ENCODE measurements at regions not wholly inside any gene's neighbourhood (a gene's known extent, or its start where the extent isn't known, plus 50 kb on each side); places are given as distances from the start of the nearest gene placed in this dataset.

DNA sequence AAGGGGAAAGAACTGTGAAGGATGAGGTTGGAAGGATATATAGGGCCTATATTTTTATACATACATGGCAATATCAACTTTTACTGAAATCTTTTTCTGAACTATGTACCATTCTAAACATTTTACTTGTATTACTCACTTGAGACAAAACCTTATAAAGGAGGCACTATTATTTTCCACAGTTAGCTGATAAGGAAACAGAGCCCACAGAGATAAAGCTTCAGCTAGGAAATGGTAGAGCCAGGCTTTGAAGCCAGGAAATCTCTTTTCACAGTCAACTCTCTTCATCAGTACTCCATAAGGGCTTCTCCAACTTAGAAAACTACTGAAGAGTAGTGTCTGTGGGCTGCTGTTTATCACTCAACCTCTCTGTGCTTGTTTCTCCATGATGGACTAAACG, 613.7 kb downstream of the PRELID2 start:
- Histone ChIP-seq H3K9ac (ENCODE audit: low read length) (no peak overlapping the region), H3K36me3 (ENCODE audit: insufficient read depth, low read length) (no peaks in the 10 kb centered on the region), H3K79me2 (ENCODE audit: insufficient read depth, low read length) (no peaks in the 10 kb centered on the region), H4K20me1 (ENCODE audit: insufficient read depth, low read length) (no peaks in the 10 kb centered on the region), H2AFZ (ENCODE audit: low read length) (no peak overlapping the region), H3K9me2 (ENCODE audit: low read depth, low read length) (no peaks in the 10 kb centered on the region), H3K9me3 (ENCODE audit: low read length) (no peaks in the 10 kb centered on the region), H3K27me3 (ENCODE audit: insufficient read depth, low read length) (no peaks in the 10 kb centered on the region), H3K27ac (ENCODE audit: low read depth, low read length, poor library complexity, severe bottlenecking) (no peak overlapping the region), H3F3A (ENCODE audit: insufficient read depth, low read length) (no peaks in the 10 kb centered on the region), H3K4me1 (ENCODE audit: insufficient read depth, low read length, severe bottlenecking) (no peaks in the 10 kb centered on the region), H3K4me2 (ENCODE audit: low read length) (no peak overlapping the region), H3K4me3 (ENCODE audit: low read depth, low read length, poor library complexity, severe bottlenecking) (no peak overlapping the region)
- TF ChIP-seq EZH2 (IDR thresholded peaks at IDR 0.05; ENCODE audit: borderline replicate concordance, low read length): no peak

DNA sequence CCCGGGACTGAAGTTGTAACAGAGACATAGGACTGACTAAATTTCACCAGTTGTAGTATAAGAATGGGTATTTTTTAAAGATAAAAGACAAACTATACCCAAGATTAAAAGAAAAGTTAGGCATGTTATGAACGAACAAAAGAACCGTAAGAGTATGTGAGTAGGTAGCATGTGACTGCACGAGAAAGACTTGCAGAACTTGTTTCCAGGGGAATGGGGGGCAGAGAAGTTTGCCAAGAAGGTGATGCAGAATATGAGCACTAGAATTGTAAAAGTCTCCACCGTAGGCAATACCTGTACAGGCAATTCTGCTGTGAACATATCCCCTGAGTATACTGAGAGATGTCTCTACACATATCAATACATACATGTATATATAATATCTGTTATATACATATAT, 614.7 kb downstream of the PRELID2 start:
- no peak for TF ChIP-seq CTCF (IDR thresholded peaks at IDR 0.05; ENCODE audit: low read length)
- TF ChIP-seq EZH2 (IDR thresholded peaks at IDR 0.05; ENCODE audit: borderline replicate concordance, low read length): no peak
- Histone ChIP-seq H3K9me2 (ENCODE audit: low read depth, low read length) (no peaks in the 10 kb centered on the region), H3K9me3 (ENCODE audit: low read length) (no peaks in the 10 kb centered on the region), H3K4me1 (ENCODE audit: insufficient read depth, low read length, severe bottlenecking) (no peaks in the 10 kb centered on the region), H3K79me2 (ENCODE audit: insufficient read depth, low read length) (no peaks in the 10 kb centered on the region), H2AFZ (ENCODE audit: low read length) (no peak overlapping the region), H3K27me3 (ENCODE audit: insufficient read depth, low read length) (no peaks in the 10 kb centered on the region), H3K4me2 (ENCODE audit: low read length) (no peak overlapping the region), H3K36me3 (ENCODE audit: insufficient read depth, low read length) (no peaks in the 10 kb centered on the region), H3K9ac (ENCODE audit: low read length) (no peak overlapping the region), H3K4me3 (ENCODE audit: low read depth, low read length, poor library complexity, severe bottlenecking) (no peak overlapping the region), H4K20me1 (ENCODE audit: insufficient read depth, low read length) (no peaks in the 10 kb centered on the region), H3K27ac (ENCODE audit: low read depth, low read length, poor library complexity, severe bottlenecking) (no peak overlapping the region), H3F3A (ENCODE audit: insufficient read depth, low read length) (no peaks in the 10 kb centered on the region)

DNA sequence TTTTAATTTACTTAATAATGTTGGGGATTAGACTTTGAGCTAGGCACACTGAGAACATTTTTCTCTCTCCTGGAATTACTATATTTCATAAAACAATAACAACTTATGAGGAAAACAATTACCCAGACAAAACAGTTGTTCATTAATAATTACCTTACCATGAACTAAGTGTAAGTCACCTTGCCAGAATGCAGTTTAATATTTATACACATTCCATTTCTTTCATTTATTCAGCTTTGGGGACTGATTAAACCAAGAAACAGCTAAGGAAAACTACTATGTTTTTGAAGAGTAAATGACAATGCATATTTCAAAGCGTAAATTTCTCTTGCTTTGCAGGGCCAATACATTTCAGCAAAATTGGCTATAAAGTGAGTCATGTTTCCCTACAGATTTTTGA, 616.2 kb downstream of the PRELID2 start:
- TF ChIP-seq CTCF (IDR thresholded peaks at IDR 0.05; ENCODE audit: low read length): no peak
- no peaks in the 10 kb centered on the region for H3K4me1 ChIP-seq (ENCODE audit: insufficient read depth, low read length, severe bottlenecking)

GRCh38 chr5:145218019-145218418, 617.1 kb downstream of the PRELID2 start:
- TF ChIP-seq CTCF (IDR thresholded peaks at IDR 0.05; ENCODE audit: low read length) (no peak), EZH2 (IDR thresholded peaks at IDR 0.05; ENCODE audit: borderline replicate concordance, low read length) (no peak)
- no peak overlapping the region for H3K27ac ChIP-seq (ENCODE audit: low read depth, low read length, poor library complexity, severe bottlenecking)
- H2AFZ ChIP-seq (ENCODE audit: low read length): no peak overlapping the region
- no peaks in the 10 kb centered on the region for H3K79me2 ChIP-seq (ENCODE audit: insufficient read depth, low read length)
- H3K9me3 ChIP-seq (ENCODE audit: low read length): no peaks in the 10 kb centered on the region
- no peak overlapping the region for H3K9ac ChIP-seq (ENCODE audit: low read length)
- H3K27me3 ChIP-seq (ENCODE audit: insufficient read depth, low read length): no peaks in the 10 kb centered on the region
- no peak overlapping the region for H3K4me3 ChIP-seq (ENCODE audit: low read depth, low read length, poor library complexity, severe bottlenecking)
- H3K4me2 ChIP-seq (ENCODE audit: low read length): no peak overlapping the region
- H4K20me1 ChIP-seq (ENCODE audit: insufficient read depth, low read length): no peaks in the 10 kb centered on the region
- no peaks in the 10 kb centered on the region for H3K36me3 ChIP-seq (ENCODE audit: insufficient read depth, low read length)
- H3K4me1 ChIP-seq (ENCODE audit: insufficient read depth, low read length, severe bottlenecking): no peaks in the 10 kb centered on the region
- H3F3A ChIP-seq (ENCODE audit: insufficient read depth, low read length): no peaks in the 10 kb centered on the region
- no peaks in the 10 kb centered on the region for H3K9me2 ChIP-seq (ENCODE audit: low read depth, low read length)

More for the DNA sequence above, 616.2 kb downstream of the PRELID2 start:
- H4K20me1 ChIP-seq (ENCODE audit: insufficient read depth, low read length): no peaks in the 10 kb centered on the region
- no peaks in the 10 kb centered on the region for H3K36me3 ChIP-seq (ENCODE audit: insufficient read depth, low read length)
- H3K9me3 ChIP-seq (ENCODE audit: low read length): no peaks in the 10 kb centered on the region
- H3K27me3 ChIP-seq (ENCODE audit: insufficient read depth, low read length): no peaks in the 10 kb centered on the region
- no peak overlapping the region for H3K4me3 ChIP-seq (ENCODE audit: low read depth, low read length, poor library complexity, severe bottlenecking)
- no peaks in the 10 kb centered on the region for H3K79me2 ChIP-seq (ENCODE audit: insufficient read depth, low read length)
- no peak overlapping the region for H3K9ac ChIP-seq (ENCODE audit: low read length)
- no peak overlapping the region for H3K27ac ChIP-seq (ENCODE audit: low read depth, low read length, poor library complexity, severe bottlenecking)
- H3K4me2 ChIP-seq (ENCODE audit: low read length): no peak overlapping the region
- H3K9me2 ChIP-seq (ENCODE audit: low read depth, low read length): no peaks in the 10 kb centered on the region
- H3F3A ChIP-seq (ENCODE audit: insufficient read depth, low read length): no peaks in the 10 kb centered on the region
- no peak overlapping the region for H2AFZ ChIP-seq (ENCODE audit: low read length)

All from OCI-LY1 (cell line).